DOHH2 (cell line): ENCODE measurements at regions not wholly inside any gene's neighbourhood (a gene's known extent, or its start where the extent isn't known, plus 50 kb on each side); places are given as distances from the start of the nearest gene placed in this dataset.

Experiments
- EZH2phosphoT487 ChIP-seq: fragments of 200-600 bp; sonication (generic); IDR thresholded peaks from 2 replicates; pipeline ENCODE4 v1.6.1; 2017; ENCODE audit warnings: borderline replicate concordance, mild to moderate bottlenecking, antibody characterized with exemption, low read length, moderate library complexity, mixed read lengths
- TF ChIP-seq, protein P1 (sequence below): fragments of 200-600 bp; sonication (generic); IDR thresholded peaks from one replicate; pipeline ENCODE4 v1.5.1; 2014; ENCODE audit warnings: antibody characterized with exemption, mild to moderate bottlenecking, low read depth, low read length; ENCODE audit not compliant: poor library complexity, severe bottlenecking

DNA sequence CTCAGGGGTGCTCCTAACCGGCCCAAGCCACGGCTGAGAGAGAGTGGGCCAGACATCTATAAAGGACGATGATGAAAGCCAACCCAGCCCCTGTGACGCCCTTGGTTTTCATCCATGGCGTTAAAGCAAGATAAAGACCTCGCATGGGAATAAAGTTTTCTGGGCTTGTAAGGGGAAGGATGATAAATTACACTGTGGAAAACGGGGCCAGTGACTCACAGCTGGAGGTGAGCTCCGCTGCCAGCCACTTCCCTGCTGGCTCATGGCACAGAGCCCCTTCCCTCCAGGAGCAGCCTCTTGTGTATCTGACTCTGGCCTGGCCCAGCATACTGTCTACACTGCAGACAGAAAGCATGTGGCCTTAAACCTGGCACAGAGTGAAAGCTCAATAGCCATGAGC is 503.2 kb upstream of the B3GAT1 start:
- TF ChIP-seq, protein P1, sequence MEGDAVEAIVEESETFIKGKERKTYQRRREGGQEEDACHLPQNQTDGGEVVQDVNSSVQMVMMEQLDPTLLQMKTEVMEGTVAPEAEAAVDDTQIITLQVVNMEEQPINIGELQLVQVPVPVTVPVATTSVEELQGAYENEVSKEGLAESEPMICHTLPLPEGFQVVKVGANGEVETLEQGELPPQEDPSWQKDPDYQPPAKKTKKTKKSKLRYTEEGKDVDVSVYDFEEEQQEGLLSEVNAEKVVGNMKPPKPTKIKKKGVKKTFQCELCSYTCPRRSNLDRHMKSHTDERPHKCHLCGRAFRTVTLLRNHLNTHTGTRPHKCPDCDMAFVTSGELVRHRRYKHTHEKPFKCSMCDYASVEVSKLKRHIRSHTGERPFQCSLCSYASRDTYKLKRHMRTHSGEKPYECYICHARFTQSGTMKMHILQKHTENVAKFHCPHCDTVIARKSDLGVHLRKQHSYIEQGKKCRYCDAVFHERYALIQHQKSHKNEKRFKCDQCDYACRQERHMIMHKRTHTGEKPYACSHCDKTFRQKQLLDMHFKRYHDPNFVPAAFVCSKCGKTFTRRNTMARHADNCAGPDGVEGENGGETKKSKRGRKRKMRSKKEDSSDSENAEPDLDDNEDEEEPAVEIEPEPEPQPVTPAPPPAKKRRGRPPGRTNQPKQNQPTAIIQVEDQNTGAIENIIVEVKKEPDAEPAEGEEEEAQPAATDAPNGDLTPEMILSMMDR, result no peak
- no peak for TF ChIP-seq EZH2phosphoT487
